ENCODE measurements at regions not wholly inside any gene's neighbourhood (a gene's known extent, or its start where the extent isn't known, plus 50 kb on each side); places are given as distances from the start of the nearest gene placed in this dataset.

GRCh38 chr3:67957268-67957667 is 302.9 kb upstream of the SUCLG2 start:
- TF ChIP-seq CTCF (IDR thresholded peaks at IDR 0.05; ENCODE audit: borderline replicate concordance, extremely low read depth, low read length, poor library complexity, severe bottlenecking): no peak
- no peak for TF ChIP-seq EZH2 (IDR thresholded peaks at IDR 0.05; ENCODE audit: borderline replicate concordance, low read depth, low read length, severe bottlenecking)

All from DND-41 (cell line).